ENCODE measurements at regions not wholly inside any gene's neighbourhood (a gene's known extent, or its start where the extent isn't known, plus 50 kb on each side); places are given as distances from the start of the nearest gene placed in this dataset.

DNA sequence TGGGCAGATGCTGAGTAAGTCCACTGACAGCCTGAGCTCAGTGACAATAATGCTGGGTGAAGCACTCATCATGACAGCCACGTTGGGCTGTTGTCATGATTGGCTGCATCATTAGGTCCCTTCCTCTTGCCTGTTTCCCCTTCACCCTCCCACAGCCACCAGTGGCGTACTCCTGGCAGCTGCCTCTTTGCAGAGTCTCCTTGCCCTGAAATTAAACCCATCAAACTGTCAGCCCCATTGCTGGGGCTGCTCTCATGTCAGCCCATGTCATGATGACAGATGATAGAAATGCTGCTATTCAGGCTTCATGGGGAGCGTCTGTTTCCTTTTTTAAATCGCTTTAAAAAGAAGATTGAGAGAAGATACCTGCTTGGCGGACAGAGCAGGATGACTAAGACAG is 327.4 kb downstream of the AGTPBP1 start:
- TF ChIP-seq CTCF (IDR thresholded peaks at IDR 0.05) (no peak), POLR2A (IDR thresholded peaks at IDR 0.05) (no peak)
